Colonic mucosa (tissue), 4 donors: ENCODE measurements at regions not wholly inside any gene's neighbourhood (a gene's known extent, or its start where the extent isn't known, plus 50 kb on each side); places are given as distances from the start of the nearest gene placed in this dataset.

Source experiments
- DNase-seq: peaks from one replicate; pipeline ENCODE4 v3.0.0-alpha.2; 2020
- H3K27ac ChIP-seq: fragments of 200-600 bp; one replicate; pipeline ENCODE4 v1.8.0; 2021
- H3K27me3 ChIP-seq: fragments of 200-600 bp; one replicate; pipeline ENCODE4 v1.8.0; 2021
- H3K36me3 ChIP-seq: fragments of 200-600 bp; one replicate; pipeline ENCODE4 v1.8.0; 2021
- H3K4me1 ChIP-seq: fragments of 200-600 bp; one replicate; pipeline ENCODE4 v1.8.0; 2021; ENCODE audit warnings: mild to moderate bottlenecking
- H3K4me3 ChIP-seq: fragments of 200-600 bp; one replicate; pipeline ENCODE4 v1.8.0; 2021
- H3K9ac ChIP-seq, 2 donors: one replicate each; pipeline ENCODE4 v1.7.0; 2013; ENCODE audit warnings: control low read depth in 2 of 2, low read depth in 2 of 2, low read length in 2 of 2
- H3K9me3 ChIP-seq: fragments of 200-600 bp; one replicate; pipeline ENCODE4 v1.8.0; 2021
- CTCF ChIP-seq: fragments of 200-600 bp; IDR thresholded peaks from one replicate; pipeline ENCODE4 v1.8.0; 2022; ENCODE audit warnings: antibody characterized with exemption, mild to moderate bottlenecking
- intact Hi-C: fragments of 100-400 bp; cut with DNase I; formaldehyde crosslinking; loops from one replicate; pipeline ENCODE4 v1.14.1; 2022
- donor health status: healthy.
- donor health status: DM: no; HTN: no; CAD: no.
- donor health status: DM: no; HTN: no; CAD: no.

DNA sequence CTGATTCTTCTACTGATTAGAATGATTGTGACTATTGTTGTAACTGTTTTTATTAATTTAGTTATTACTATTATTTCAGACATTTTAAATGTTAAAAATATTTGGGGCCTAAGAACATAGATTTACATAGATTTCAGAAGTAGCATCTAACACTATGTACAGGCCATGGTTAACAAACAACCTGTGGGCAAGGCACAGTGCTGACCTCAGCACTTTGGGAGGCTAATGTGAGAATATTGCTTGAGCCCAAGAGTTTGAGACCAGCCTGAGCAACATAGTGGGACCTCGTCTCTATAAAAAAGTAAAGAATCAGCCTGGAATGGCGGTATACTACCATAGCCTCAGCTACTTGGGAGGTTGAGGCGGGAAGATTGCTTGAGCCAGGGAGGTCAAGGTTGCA, 69.1 kb upstream of the CNTN4 start:
- Histone ChIP-seq H3K27ac (no peak overlapping the region), H3K4me1 (no peaks in the 10 kb centered on the region), H3K9ac (no peak overlapping the region), H3K9me3 (no peaks in the 10 kb centered on the region), H3K4me3 (no peak overlapping the region), H3K36me3 (no peaks in the 10 kb centered on the region), H3K27me3 (no peaks in the 10 kb centered on the region)
- TF ChIP-seq CTCF, result no peak
- intact Hi-C loops, result no loop called here
- DNase-seq, result no peak

DNA sequence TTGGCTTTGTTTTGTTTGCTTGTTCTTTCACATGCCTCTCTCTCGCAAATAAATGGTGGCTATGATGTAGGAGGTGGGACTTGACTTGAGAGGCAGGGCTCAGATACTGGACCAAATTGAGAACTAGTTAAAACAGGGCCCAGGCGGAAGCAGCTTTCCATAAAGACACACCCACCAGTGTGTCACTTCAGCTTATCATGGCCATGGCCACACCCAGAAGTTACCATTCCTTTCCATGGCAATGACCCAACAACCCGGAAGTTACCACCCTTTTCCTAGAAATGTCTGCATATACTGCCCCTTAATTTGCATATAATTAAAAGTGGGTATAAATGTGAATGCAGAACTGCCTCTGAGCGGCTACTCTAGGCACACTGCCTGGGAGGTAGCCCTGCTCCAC, 62.6 kb upstream of the CNTN4 start:
- H3K36me3 ChIP-seq, result no peaks in the 10 kb centered on the region
- H3K4me3 ChIP-seq, result no peak overlapping the region
- H3K4me1 ChIP-seq, result no peaks in the 10 kb centered on the region
- intact Hi-C loops, result no loop called here
- H3K27me3 ChIP-seq, result no peaks in the 10 kb centered on the region
- H3K9me3 ChIP-seq, result no peaks in the 10 kb centered on the region
- no peak for TF ChIP-seq CTCF
- H3K27ac ChIP-seq, result no peak overlapping the region
- DNase-seq, result peak; percentile 37
- H3K9ac ChIP-seq, result no peak overlapping the region

DNA sequence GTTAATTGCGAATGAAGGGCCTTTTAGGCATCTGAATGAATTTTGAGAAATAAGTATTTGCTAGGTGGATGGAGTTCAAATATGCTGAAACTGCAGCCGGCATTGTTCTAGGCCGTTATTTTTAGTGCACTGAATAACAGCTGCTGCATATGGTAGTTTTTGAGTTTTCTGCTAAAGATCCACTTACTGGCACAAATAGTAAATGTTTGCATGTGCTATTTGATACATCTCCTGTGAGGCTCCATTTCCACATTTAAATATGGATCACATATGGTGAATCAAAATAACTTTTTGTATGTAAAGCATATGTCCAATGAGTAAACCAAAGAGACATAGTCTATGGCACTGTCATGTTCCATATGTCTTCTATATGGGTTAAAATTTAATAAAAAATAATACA, 56.7 kb upstream of the CNTN4 start:
- Histone ChIP-seq H3K27me3 (no peaks in the 10 kb centered on the region), H3K9ac (no peak overlapping the region), H3K4me3 (no peak overlapping the region), H3K36me3 (no peaks in the 10 kb centered on the region), H3K4me1 (no peaks in the 10 kb centered on the region), H3K27ac (no peak overlapping the region), H3K9me3 (no peaks in the 10 kb centered on the region)
- TF ChIP-seq CTCF, result no peak
- DNase-seq, result no peak
- intact Hi-C loops, result no loop called here
